Trophoblast cell (in vitro differentiated cells and primary cell): ENCODE measurements at regions not wholly inside any gene's neighbourhood (a gene's known extent, or its start where the extent isn't known, plus 50 kb on each side); places are given as distances from the start of the nearest gene placed in this dataset.

Experiments
- DNase-seq, 2 donors: peaks; one replicate each; pipeline ENCODE4 v3.0.0-alpha.2; 2016
- H2AFZ ChIP-seq: 2 replicates; pipeline ENCODE4 v1.6.1; 2013; ENCODE audit warnings: low read length, moderate library complexity, mild to moderate bottlenecking; ENCODE audit not compliant: insufficient read depth, poor library complexity
- H2AK5ac ChIP-seq: 2 replicates; pipeline ENCODE4 v1.6.1; 2013; ENCODE audit warnings: mild to moderate bottlenecking, low read length
- H2BK120ac ChIP-seq: 2 replicates; pipeline ENCODE4 v1.6.1; 2013; ENCODE audit warnings: low read length, mild to moderate bottlenecking, moderate library complexity; ENCODE audit not compliant: insufficient read depth, poor library complexity
- H2BK12ac ChIP-seq: 2 replicates; pipeline ENCODE4 v1.6.1; 2013; ENCODE audit warnings: mild to moderate bottlenecking, low read length, moderate library complexity
- H2BK5ac ChIP-seq: 2 replicates; pipeline ENCODE4 v1.6.1; 2013; ENCODE audit warnings: low read length, low read depth, moderate library complexity, mild to moderate bottlenecking; ENCODE audit not compliant: poor library complexity
- H3K14ac ChIP-seq: 2 replicates; pipeline ENCODE4 v1.6.1; 2013; ENCODE audit warnings: mild to moderate bottlenecking, low read length
- H3K18ac ChIP-seq: 2 replicates; pipeline ENCODE4 v1.6.1; 2013; ENCODE audit warnings: mild to moderate bottlenecking, low read length
- H3K23ac ChIP-seq: 2 replicates; pipeline ENCODE4 v1.6.1; 2013; ENCODE audit warnings: low read length
- H3K27ac ChIP-seq: 2 replicates; pipeline ENCODE4 v1.5.1; 2013; ENCODE audit warnings: low read depth, mild to moderate bottlenecking, inconsistent platforms, low read length, moderate library complexity
- H3K27me3 ChIP-seq: 2 replicates; pipeline ENCODE4 v1.6.1; 2013; ENCODE audit warnings: inconsistent platforms, mild to moderate bottlenecking, low read length, moderate library complexity; ENCODE audit not compliant: insufficient read depth
- H3K36me3 ChIP-seq, 2 experiments: 1 replicate in 1 of 2; 2 replicates in 1 of 2; pipeline ENCODE4 v1.6.1; 2013; ENCODE audit warnings: low read length in 2 of 2, mild to moderate bottlenecking in 2 of 2, moderate library complexity in 1 of 2; ENCODE audit not compliant: insufficient read depth in 2 of 2, control insufficient read depth in 1 of 2
- H3K4ac ChIP-seq: 2 replicates; pipeline ENCODE4 v1.6.1; 2013; ENCODE audit warnings: low read depth, mild to moderate bottlenecking, low read length, moderate library complexity
- H3K4me1 ChIP-seq, 2 experiments: 1 replicate in 1 of 2; 2 replicates in 1 of 2; pipeline ENCODE4 v1.6.1; 2013; ENCODE audit warnings: low read length in 2 of 2, mild to moderate bottlenecking in 2 of 2, moderate library complexity in 1 of 2; ENCODE audit not compliant: insufficient read depth in 2 of 2, control insufficient read depth in 1 of 2
- H3K4me2 ChIP-seq: 2 replicates; pipeline ENCODE4 v1.6.1; 2013; ENCODE audit warnings: inconsistent platforms, mild to moderate bottlenecking, low read length, moderate library complexity
- H3K4me3 ChIP-seq: 2 replicates; pipeline ENCODE4 v1.5.1; 2013; ENCODE audit warnings: mild to moderate bottlenecking, low read depth, low read length, inconsistent platforms
- H3K79me1 ChIP-seq: one replicate; pipeline ENCODE4 v1.6.1; 2013; ENCODE audit warnings: low read length
- H3K79me2 ChIP-seq: 2 replicates; pipeline ENCODE4 v1.6.1; 2013; ENCODE audit warnings: low read length, mild to moderate bottlenecking; ENCODE audit not compliant: control insufficient read depth, insufficient read depth, poor library complexity
- H3K9ac ChIP-seq: 2 replicates; pipeline ENCODE4 v1.6.1; 2013; ENCODE audit warnings: mild to moderate bottlenecking, low read length
- H3K9me3 ChIP-seq: 2 replicates; pipeline ENCODE4 v1.6.1; 2013; ENCODE audit warnings: low read depth, mild to moderate bottlenecking, control low read depth, inconsistent platforms, low read length; ENCODE audit not compliant: insufficient read depth
- H4K12ac ChIP-seq: 2 replicates; pipeline ENCODE4 v1.6.1; 2013; ENCODE audit warnings: low read depth, mild to moderate bottlenecking, low read length, moderate library complexity
- H4K8ac ChIP-seq: 2 replicates; pipeline ENCODE4 v1.6.1; 2013; ENCODE audit warnings: low read depth, mild to moderate bottlenecking, low read length, moderate library complexity
- H4K91ac ChIP-seq: one replicate; pipeline ENCODE4 v1.6.1; 2013; ENCODE audit warnings: low read depth, mild to moderate bottlenecking, low read length, moderate library complexity
- WGBS: extraction: QIAGEN DNeasy Blood & Tissue Kit; methylation state at CpG from one replicate; pipeline ENCODE4 v1.1.7; 2013; ENCODE audit warnings: missing lambda C conversion rate; ENCODE audit not compliant: insufficient read length, insufficient coverage; ENCODE audit errors: extremely low coverage; 5-methylcytosine and 5-hydroxymethylcytosine counted together

DNA sequence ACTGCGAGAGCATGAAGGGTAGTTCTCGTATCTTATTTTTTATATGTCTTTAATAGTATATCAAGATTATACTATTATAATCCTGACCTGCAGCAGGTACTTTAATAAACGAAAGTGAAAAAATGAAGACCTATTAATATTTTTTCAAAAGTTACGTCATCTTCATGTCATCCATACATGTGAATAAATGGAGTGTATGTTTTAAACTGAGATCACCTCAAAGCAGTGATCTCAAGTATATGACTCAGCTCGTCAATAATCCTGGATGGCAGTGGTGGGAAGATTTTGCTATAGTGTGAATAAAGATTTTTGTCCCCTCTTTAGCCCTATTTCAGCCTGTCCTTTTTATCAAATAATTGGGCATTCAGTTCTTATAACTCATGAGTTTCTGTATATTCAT lies 166.3 kb upstream of the FBXO11 start:
- H4K91ac ChIP-seq = no peak overlapping the region
- H2BK5ac ChIP-seq = no peak overlapping the region
- H2BK12ac ChIP-seq = no peak overlapping the region
- no peak overlapping the region for H3K9ac ChIP-seq
- no peaks in the 10 kb centered on the region for H3K27me3 ChIP-seq
- H3K36me3 ChIP-seq = no peaks in the 10 kb centered on the region
- H2BK120ac ChIP-seq = no peak overlapping the region
- no peak overlapping the region for H3K18ac ChIP-seq
- H3K14ac ChIP-seq = no peak overlapping the region
- peaks cover 10 to 19% of the 10 kb centered on the region in 2 experiments for H3K4me1 ChIP-seq
- no CpG with 5 or more reads among the region's 5 CpGs for WGBS
- DNase-seq = no peak
- H2AFZ ChIP-seq = no peak overlapping the region
- no peak overlapping the region for H3K27ac ChIP-seq
- no peak overlapping the region for H3K4me3 ChIP-seq
- no peak overlapping the region for H4K8ac ChIP-seq
- H2AK5ac ChIP-seq = no peak overlapping the region
- H3K23ac ChIP-seq = no peak overlapping the region
- H4K12ac ChIP-seq = no peak overlapping the region
- H3K4me2 ChIP-seq = no peak overlapping the region
- H3K79me2 ChIP-seq = no peaks in the 10 kb centered on the region
- no peaks in the 10 kb centered on the region for H3K79me1 ChIP-seq
- no peak overlapping the region for H3K4ac ChIP-seq
- H3K9me3 ChIP-seq = no peaks in the 10 kb centered on the region

DNA sequence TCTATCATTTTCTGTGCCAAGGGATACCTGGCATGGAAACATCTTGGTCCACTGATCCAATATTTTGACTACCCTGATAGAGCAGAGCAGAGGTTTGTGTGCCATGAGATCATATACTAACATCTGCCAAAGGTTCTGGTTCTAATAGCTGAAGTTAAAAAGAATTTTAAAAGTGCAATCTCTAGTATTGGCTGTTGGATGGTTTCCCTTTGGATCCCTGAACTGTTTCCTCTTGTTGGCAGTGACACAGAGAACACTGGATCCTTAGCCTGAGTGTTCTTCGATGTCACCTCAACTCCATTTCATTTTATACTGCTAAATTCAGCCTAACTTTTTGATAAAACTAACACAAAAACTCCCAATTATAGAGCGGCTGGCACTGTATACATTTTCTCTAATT lies 169.3 kb upstream of the FBXO11 start:
- Histone ChIP-seq H2BK120ac (no peak overlapping the region), H2AK5ac (no peak overlapping the region), H2AFZ (no peak overlapping the region), H2BK12ac (no peak overlapping the region), H4K12ac (no peak overlapping the region), H3K4me3 (no peak overlapping the region), H3K14ac (no peak overlapping the region), H3K4me1 (peaks cover 10 to 15% of the 10 kb centered on the region in 2 experiments), H4K8ac (no peak overlapping the region), H3K4me2 (no peak overlapping the region), H2BK5ac (no peak overlapping the region), H3K4ac (no peak overlapping the region), H4K91ac (no peak overlapping the region), H3K27ac (no peak overlapping the region), H3K9me3 (no peaks in the 10 kb centered on the region), H3K9ac (no peak overlapping the region), H3K18ac (no peak overlapping the region), H3K27me3 (no peaks in the 10 kb centered on the region), H3K36me3 (no peaks in the 10 kb centered on the region), H3K79me1 (no peaks in the 10 kb centered on the region), H3K79me2 (no peaks in the 10 kb centered on the region), H3K23ac (no peak overlapping the region)
- no CpG with 5 or more reads among the region's 2 CpGs for WGBS
- no peak for DNase-seq

GRCh38 chr2:48080534-48081316 lies 174.4 kb upstream of the FBXO11 start:
- peaks cover 0 to 1% of the 10 kb centered on the region in 2 experiments for H3K4me1 ChIP-seq
- no peaks in the 10 kb centered on the region for H3K79me2 ChIP-seq
- no peak overlapping the region for H3K23ac ChIP-seq
- no peak overlapping the region for H3K4ac ChIP-seq
- H3K9ac ChIP-seq = no peak overlapping the region
- no peak overlapping the region for H3K27ac ChIP-seq
- no peaks in the 10 kb centered on the region for H3K79me1 ChIP-seq
- no peaks in the 10 kb centered on the region for H3K27me3 ChIP-seq
- no peak overlapping the region for H2AFZ ChIP-seq
- no peak for DNase-seq
- H4K12ac ChIP-seq = no peak overlapping the region
- no peaks in the 10 kb centered on the region for H3K36me3 ChIP-seq
- no peak overlapping the region for H2BK12ac ChIP-seq
- no CpG with 5 or more reads among the region's 6 CpGs for WGBS
- no peak overlapping the region for H2BK5ac ChIP-seq
- H3K9me3 ChIP-seq = no peaks in the 10 kb centered on the region
- no peak overlapping the region for H4K91ac ChIP-seq
- H3K4me2 ChIP-seq = no peak overlapping the region
- no peak overlapping the region for H3K18ac ChIP-seq
- no peak overlapping the region for H2BK120ac ChIP-seq
- no peak overlapping the region for H3K14ac ChIP-seq
- no peak overlapping the region for H4K8ac ChIP-seq
- no peak overlapping the region for H2AK5ac ChIP-seq
- H3K4me3 ChIP-seq = no peak overlapping the region

DNA sequence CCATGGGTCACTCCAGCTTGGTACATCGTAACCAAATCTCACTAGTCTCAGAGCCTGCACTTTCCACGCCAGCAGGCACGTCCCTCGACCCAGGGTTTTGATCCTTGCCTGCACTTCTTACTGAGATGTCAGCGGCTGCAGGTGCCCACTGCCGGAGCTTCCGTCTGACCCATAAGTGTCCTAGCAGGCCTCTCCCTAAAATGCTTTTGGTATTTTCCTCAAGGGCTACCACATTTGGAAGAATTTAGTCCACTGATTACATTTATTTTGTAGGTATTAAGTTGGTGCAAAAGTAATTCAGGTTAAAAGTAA lies 175.0 kb upstream of the FBXO11 start:
- DNase-seq = no peak
- H4K91ac ChIP-seq = no peak overlapping the region
- no peak overlapping the region for H3K14ac ChIP-seq
- no peaks in the 10 kb centered on the region for H3K79me2 ChIP-seq
- H3K9ac ChIP-seq = no peak overlapping the region
- H2BK5ac ChIP-seq = no peak overlapping the region
- H3K36me3 ChIP-seq = no peaks in the 10 kb centered on the region
- H2BK120ac ChIP-seq = no peak overlapping the region
- H3K23ac ChIP-seq = no peak overlapping the region
- no peak overlapping the region for H3K4ac ChIP-seq
- H3K4me2 ChIP-seq = no peak overlapping the region
- no peak overlapping the region for H3K4me3 ChIP-seq
- no peak overlapping the region for H4K8ac ChIP-seq
- H2AK5ac ChIP-seq = no peak overlapping the region
- H3K18ac ChIP-seq = no peak overlapping the region
- no peak overlapping the region for H3K27ac ChIP-seq
- H4K12ac ChIP-seq = no peak overlapping the region
- peaks cover 0 to 1% of the 10 kb centered on the region in 2 experiments for H3K4me1 ChIP-seq
- WGBS = no CpG with 5 or more reads among the region's 7 CpGs
- no peaks in the 10 kb centered on the region for H3K79me1 ChIP-seq
- H3K27me3 ChIP-seq = no peaks in the 10 kb centered on the region
- H2AFZ ChIP-seq = no peak overlapping the region
- peaks cover 2% of the 10 kb centered on the region for H3K9me3 ChIP-seq
- no peak overlapping the region for H2BK12ac ChIP-seq
